ENCODE measurements at regions not wholly inside any gene's neighbourhood (a gene's known extent, or its start where the extent isn't known, plus 50 kb on each side); places are given as distances from the start of the nearest gene placed in this dataset.

DNA sequence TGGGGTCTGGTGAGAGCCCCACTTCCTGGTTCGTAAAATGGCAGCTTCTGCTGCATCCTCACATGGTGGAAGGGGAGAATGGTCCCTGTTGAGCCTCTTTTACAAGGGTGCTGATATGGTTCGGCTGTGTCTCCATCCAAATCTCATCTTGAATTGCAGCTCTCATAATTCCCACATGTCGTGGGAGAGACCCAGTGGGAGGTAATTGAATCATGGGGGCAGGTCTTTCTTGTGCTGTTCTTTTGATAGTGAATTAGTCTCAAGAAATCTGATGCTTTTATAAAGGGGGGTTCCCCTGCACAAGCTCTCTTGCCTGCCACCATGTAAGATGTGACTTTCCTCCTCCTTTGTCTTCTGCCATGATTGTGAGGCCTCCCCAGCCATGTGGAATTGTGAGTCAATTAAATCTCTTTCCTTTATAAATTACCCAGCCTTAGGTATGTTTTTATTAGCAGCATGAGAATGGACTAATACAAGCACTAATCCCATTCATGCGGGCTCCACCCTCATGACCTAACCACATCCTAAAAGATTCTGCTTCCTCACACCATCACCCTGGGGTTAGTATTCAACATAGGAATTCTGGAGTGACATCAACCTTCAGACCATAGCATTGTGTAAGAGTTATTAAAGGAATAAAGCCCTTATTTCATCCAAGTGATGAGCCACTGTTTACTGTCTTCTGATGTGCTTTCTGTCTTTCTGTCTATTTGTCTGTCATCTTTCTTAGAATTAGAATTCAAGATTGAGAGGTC, 159.0 kb upstream of the IRS2 start:
- Histone ChIP-seq H3K27me3 (no peaks in the 10 kb centered on the region), H3K9me3 (peaks cover 0 to 8% (median 0%) of the 10 kb centered on the region in 4 donors), H3K36me3 (no peaks in the 10 kb centered on the region), H3K4me3 (no peak overlapping the region), H3K4me1 (no peaks in the 10 kb centered on the region), H3K27ac (no peak overlapping the region)
- no peak for DNase-seq
- 77 to 84% (median 82%) methylated on average over 4 of the region's 4 CpGs for WGBS, 5 donors
- TF ChIP-seq POLR2A (IDR thresholded peaks at IDR 0.05) (no peak), POLR2AphosphoS5 (IDR thresholded peaks at IDR 0.05) (no peak), EP300 (IDR thresholded peaks at IDR 0.05) (no peak)
- TF ChIP-seq, protein P1, sequence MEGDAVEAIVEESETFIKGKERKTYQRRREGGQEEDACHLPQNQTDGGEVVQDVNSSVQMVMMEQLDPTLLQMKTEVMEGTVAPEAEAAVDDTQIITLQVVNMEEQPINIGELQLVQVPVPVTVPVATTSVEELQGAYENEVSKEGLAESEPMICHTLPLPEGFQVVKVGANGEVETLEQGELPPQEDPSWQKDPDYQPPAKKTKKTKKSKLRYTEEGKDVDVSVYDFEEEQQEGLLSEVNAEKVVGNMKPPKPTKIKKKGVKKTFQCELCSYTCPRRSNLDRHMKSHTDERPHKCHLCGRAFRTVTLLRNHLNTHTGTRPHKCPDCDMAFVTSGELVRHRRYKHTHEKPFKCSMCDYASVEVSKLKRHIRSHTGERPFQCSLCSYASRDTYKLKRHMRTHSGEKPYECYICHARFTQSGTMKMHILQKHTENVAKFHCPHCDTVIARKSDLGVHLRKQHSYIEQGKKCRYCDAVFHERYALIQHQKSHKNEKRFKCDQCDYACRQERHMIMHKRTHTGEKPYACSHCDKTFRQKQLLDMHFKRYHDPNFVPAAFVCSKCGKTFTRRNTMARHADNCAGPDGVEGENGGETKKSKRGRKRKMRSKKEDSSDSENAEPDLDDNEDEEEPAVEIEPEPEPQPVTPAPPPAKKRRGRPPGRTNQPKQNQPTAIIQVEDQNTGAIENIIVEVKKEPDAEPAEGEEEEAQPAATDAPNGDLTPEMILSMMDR (IDR thresholded peaks at IDR 0.05), result no peak
- intact Hi-C loops (cut with DNase I; ENCODE audit: low total_unique reads), result no loop called here

DNA sequence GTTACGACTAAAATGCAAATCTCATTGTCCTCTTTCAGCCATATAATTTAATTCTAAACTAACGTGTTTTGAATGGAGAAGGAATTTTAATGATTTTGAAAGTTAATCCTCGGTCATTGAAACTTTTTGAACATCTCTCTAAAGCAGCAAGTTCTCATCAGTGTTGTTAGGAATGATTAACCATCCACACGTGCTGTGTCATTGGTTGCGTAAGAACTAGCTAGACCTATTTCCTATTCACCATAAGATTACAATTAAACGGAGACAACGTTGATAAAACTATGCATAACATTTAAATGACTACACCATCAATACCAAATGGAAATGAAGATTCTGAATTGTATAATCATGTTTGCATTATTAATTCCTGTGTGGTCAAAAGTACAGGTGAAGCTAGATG, 155.6 kb upstream of the IRS2 start:
- Histone ChIP-seq H3K9me3 (peaks cover 0 to 8% (median 0%) of the 10 kb centered on the region in 4 donors), H3K36me3 (no peaks in the 10 kb centered on the region), H3K27ac (no peak overlapping the region), H3K4me3 (no peak overlapping the region), H3K27me3 (no peaks in the 10 kb centered on the region), H3K4me1 (peaks cover 0 to 7% (median 0%) of the 10 kb centered on the region in 4 donors)
- DNase-seq, result no peak
- TF ChIP-seq, protein P1 (IDR thresholded peaks at IDR 0.05), result no peak
- TF ChIP-seq POLR2A (IDR thresholded peaks at IDR 0.05), result no peak
- no peak for TF ChIP-seq EP300 (IDR thresholded peaks at IDR 0.05)
- no peak for TF ChIP-seq POLR2AphosphoS5 (IDR thresholded peaks at IDR 0.05)
- 68 to 77% (median 74%) methylated on average over 7 of the region's 7 CpGs for WGBS, 5 donors
- intact Hi-C loops (cut with DNase I; ENCODE audit: low total_unique reads), result no loop called here

DNA sequence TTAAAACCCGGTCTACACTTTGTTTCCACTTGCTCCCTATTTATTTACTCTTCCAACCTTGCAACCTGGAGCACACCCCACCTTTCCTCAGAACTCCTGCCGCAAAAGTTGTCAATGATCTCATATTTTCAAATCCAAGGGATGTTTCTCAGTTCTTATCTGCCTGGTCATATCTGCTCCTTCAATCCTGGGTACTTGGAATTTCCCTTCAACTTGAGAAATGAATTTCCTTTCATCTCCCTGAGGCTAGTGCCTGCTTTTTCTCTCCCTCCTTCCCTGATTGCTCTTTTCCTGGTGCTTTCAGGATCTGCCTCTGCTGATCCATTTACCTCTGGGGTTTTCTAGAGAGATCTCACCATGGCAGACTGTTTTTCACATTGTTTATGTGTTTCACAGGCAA, 154.8 kb upstream of the IRS2 start:
- intact Hi-C loops (cut with DNase I; ENCODE audit: low total_unique reads), result no loop called here
- H3K27me3 ChIP-seq, result no peaks in the 10 kb centered on the region
- H3K9me3 ChIP-seq, result peaks cover 0 to 8% (median 0%) of the 10 kb centered on the region in 4 donors
- no peak for DNase-seq
- peaks cover 0 to 7% (median 0%) of the 10 kb centered on the region in 4 donors for H3K4me1 ChIP-seq
- H3K4me3 ChIP-seq, result no peak overlapping the region
- WGBS, 5 donors, result 28 to 67% (median 51%) methylated on average over 2 of the region's 2 CpGs
- H3K27ac ChIP-seq, result no peak overlapping the region
- TF ChIP-seq, protein P1 (IDR thresholded peaks at IDR 0.05), result no peak
- TF ChIP-seq EP300 (IDR thresholded peaks at IDR 0.05) (no peak), POLR2A (IDR thresholded peaks at IDR 0.05) (no peak), POLR2AphosphoS5 (IDR thresholded peaks at IDR 0.05) (no peak)
- no peaks in the 10 kb centered on the region for H3K36me3 ChIP-seq

- intact Hi-C loops (cut with DNase I; ENCODE audit: low total_unique reads), result no loop called here
- no peak overlapping the region for H3K27ac ChIP-seq
- H3K4me3 ChIP-seq, result no peak overlapping the region
- peaks cover 0 to 7% (median 0%) of the 10 kb centered on the region in 4 donors for H3K4me1 ChIP-seq
- no peak for TF ChIP-seq POLR2A (IDR thresholded peaks at IDR 0.05)
- TF ChIP-seq, protein P1 (IDR thresholded peaks at IDR 0.05), result no peak
- TF ChIP-seq EP300 (IDR thresholded peaks at IDR 0.05), result no peak
- TF ChIP-seq POLR2AphosphoS5 (IDR thresholded peaks at IDR 0.05), result no peak
- no peaks in the 10 kb centered on the region for H3K27me3 ChIP-seq
- WGBS, 5 donors, result 86 to 90% (median 87%) methylated on average over 8 of the region's 8 CpGs
- H3K36me3 ChIP-seq, result no peaks in the 10 kb centered on the region
- peaks cover 0 to 8% (median 0%) of the 10 kb centered on the region in 4 donors for H3K9me3 ChIP-seq
- DNase-seq, result no peak
These were observed 154.3 kb upstream of the IRS2 start for GRCh38 chr13:109940637-109941036.
